ENCODE measurements at regions not wholly inside any gene's neighbourhood (a gene's known extent, or its start where the extent isn't known, plus 50 kb on each side); places are given as distances from the start of the nearest gene placed in this dataset.

GRCh38 chr14:105938055-105938863 is 411.9 kb downstream of the TMEM121 start:
- Histone ChIP-seq H3K79me2 (ENCODE audit: insufficient read depth, low read depth) (no peaks in the 10 kb centered on the region), H3K4me3 (IDR thresholded peaks at IDR 0.05; ENCODE audit: insufficient read depth, low read depth, low read length) (no peak overlapping the region), H3K9ac (no peak overlapping the region), H4K20me1 (ENCODE audit: insufficient read depth) (no peaks in the 10 kb centered on the region), H3K4me2 (no peak overlapping the region), H3K36me3 (ENCODE audit: insufficient read depth) (no peaks in the 10 kb centered on the region), H3K27ac (no peak overlapping the region), H3K4me1 (ENCODE audit: low read depth, poor library complexity, severe bottlenecking) (no peaks in the 10 kb centered on the region), H3K27me3 (ENCODE audit: insufficient read depth, low read depth) (no peaks in the 10 kb centered on the region), H2AFZ (ENCODE audit: low read depth) (no peak overlapping the region)
- TF ChIP-seq CTCF (conservative IDR thresholded peaks at IDR 0.05; ENCODE audit: low read depth, low read length), result no peak

- H3K27me3 ChIP-seq (ENCODE audit: insufficient read depth, low read depth), result no peaks in the 10 kb centered on the region
- TF ChIP-seq CTCF (conservative IDR thresholded peaks at IDR 0.05; ENCODE audit: low read depth, low read length), result no peak
- no peak overlapping the region for H2AFZ ChIP-seq (ENCODE audit: low read depth)
- no peaks in the 10 kb centered on the region for H3K79me2 ChIP-seq (ENCODE audit: insufficient read depth, low read depth)
- H3K36me3 ChIP-seq (ENCODE audit: insufficient read depth), result no peaks in the 10 kb centered on the region
- no peak overlapping the region for H3K4me3 ChIP-seq (IDR thresholded peaks at IDR 0.05; ENCODE audit: insufficient read depth, low read depth, low read length)
- no peak overlapping the region for H3K27ac ChIP-seq
- no peaks in the 10 kb centered on the region for H3K4me1 ChIP-seq (ENCODE audit: low read depth, poor library complexity, severe bottlenecking)
- H3K4me2 ChIP-seq, result no peak overlapping the region
- no peaks in the 10 kb centered on the region for H4K20me1 ChIP-seq (ENCODE audit: insufficient read depth)
- H3K9ac ChIP-seq, result no peak overlapping the region
Observed at GRCh38 chr14:105938959-105939358, 412.6 kb downstream of the TMEM121 start.

- no peaks in the 10 kb centered on the region for H3K27me3 ChIP-seq (ENCODE audit: insufficient read depth, low read depth)
- no peaks in the 10 kb centered on the region for H3K36me3 ChIP-seq (ENCODE audit: insufficient read depth)
- H3K27ac ChIP-seq, result no peak overlapping the region
- H2AFZ ChIP-seq (ENCODE audit: low read depth), result no peak overlapping the region
- no peaks in the 10 kb centered on the region for H3K79me2 ChIP-seq (ENCODE audit: insufficient read depth, low read depth)
- H3K4me3 ChIP-seq (IDR thresholded peaks at IDR 0.05; ENCODE audit: insufficient read depth, low read depth, low read length), result no peak overlapping the region
- H3K4me2 ChIP-seq, result no peak overlapping the region
- H3K9ac ChIP-seq, result no peak overlapping the region
- no peaks in the 10 kb centered on the region for H3K4me1 ChIP-seq (ENCODE audit: low read depth, poor library complexity, severe bottlenecking)
- H4K20me1 ChIP-seq (ENCODE audit: insufficient read depth), result no peaks in the 10 kb centered on the region
- no peak for TF ChIP-seq CTCF (conservative IDR thresholded peaks at IDR 0.05; ENCODE audit: low read depth, low read length)
Observed at GRCh38 chr14:105939810-105940508, 413.6 kb downstream of the TMEM121 start.

GRCh38 chr14:105940534-105941225 is 414.3 kb downstream of the TMEM121 start:
- H3K4me2 ChIP-seq, result no peak overlapping the region
- no peaks in the 10 kb centered on the region for H4K20me1 ChIP-seq (ENCODE audit: insufficient read depth)
- no peaks in the 10 kb centered on the region for H3K27me3 ChIP-seq (ENCODE audit: insufficient read depth, low read depth)
- no peaks in the 10 kb centered on the region for H3K36me3 ChIP-seq (ENCODE audit: insufficient read depth)
- no peak overlapping the region for H2AFZ ChIP-seq (ENCODE audit: low read depth)
- no peaks in the 10 kb centered on the region for H3K79me2 ChIP-seq (ENCODE audit: insufficient read depth, low read depth)
- no peak overlapping the region for H3K27ac ChIP-seq
- no peak for TF ChIP-seq CTCF (conservative IDR thresholded peaks at IDR 0.05; ENCODE audit: low read depth, low read length)
- no peak overlapping the region for H3K4me3 ChIP-seq (IDR thresholded peaks at IDR 0.05; ENCODE audit: insufficient read depth, low read depth, low read length)
- no peaks in the 10 kb centered on the region for H3K4me1 ChIP-seq (ENCODE audit: low read depth, poor library complexity, severe bottlenecking)
- no peak overlapping the region for H3K9ac ChIP-seq
